ENCODE measurements at regions not wholly inside any gene's neighbourhood (a gene's known extent, or its start where the extent isn't known, plus 50 kb on each side); places are given as distances from the start of the nearest gene placed in this dataset.

GRCh38 chr1:67532452-67533216 lies 102.4 kb upstream of the SERBP1 start:
- Histone ChIP-seq H3K4me2 (ENCODE audit: low read length) (no peak overlapping the region), H3F3A (ENCODE audit: insufficient read depth, low read length, poor library complexity, severe bottlenecking) (no peaks in the 10 kb centered on the region), H3K36me3 (ENCODE audit: insufficient read depth, low read length) (no peaks in the 10 kb centered on the region), H3K9me2 (ENCODE audit: insufficient read depth, low read length) (no peaks in the 10 kb centered on the region), H2AFZ (ENCODE audit: low read depth, low read length) (no peak overlapping the region), H3K79me2 (replicated peaks; ENCODE audit: insufficient read depth, low read length) (no peaks in the 10 kb centered on the region), H3K9me3 (ENCODE audit: low read length) (no peaks in the 10 kb centered on the region), H3K4me3 (ENCODE audit: low read length) (no peak overlapping the region), H4K20me1 (ENCODE audit: insufficient read depth) (no peaks in the 10 kb centered on the region), H3K27ac (ENCODE audit: low read length) (no peak overlapping the region), H3K27me3 (ENCODE audit: insufficient read depth, low read depth, low read length) (no peaks in the 10 kb centered on the region), H3K9ac (ENCODE audit: low read length) (no peak overlapping the region)
- TF ChIP-seq CTCF (IDR thresholded peaks at IDR 0.05; ENCODE audit: poor library complexity, severe bottlenecking) (peak; percentile 84), SMC3 (conservative IDR thresholded peaks at IDR 0.05; ENCODE audit: poor library complexity) (peak; percentile 93), MXI1 (conservative IDR thresholded peaks at IDR 0.05; ENCODE audit: poor library complexity, severe bottlenecking) (no peak), RAD21 (conservative IDR thresholded peaks at IDR 0.05) (peak; percentile 85)

GRCh38 chr1:67534627-67535065 lies 104.4 kb upstream of the SERBP1 start:
- H3K9ac ChIP-seq (ENCODE audit: low read length) = no peak overlapping the region
- TF ChIP-seq REST (IDR thresholded peaks at IDR 0.05; ENCODE audit: borderline replicate concordance) (no peak), EP300 (conservative IDR thresholded peaks at IDR 0.05; ENCODE audit: poor library complexity, severe bottlenecking) (no peak), TAF1 (IDR thresholded peaks at IDR 0.05; ENCODE audit: low read depth) (no peak), EZH2 (IDR thresholded peaks at IDR 0.05; ENCODE audit: borderline replicate concordance, insufficient read depth, low read length, poor library complexity, severe bottlenecking) (no peak), CTCF (IDR thresholded peaks at IDR 0.05; ENCODE audit: poor library complexity, severe bottlenecking) (no peak), POLR2AphosphoS5 (IDR thresholded peaks at IDR 0.05) (no peak), SMC3 (conservative IDR thresholded peaks at IDR 0.05; ENCODE audit: poor library complexity) (no peak), RAD21 (conservative IDR thresholded peaks at IDR 0.05) (no peak), MXI1 (conservative IDR thresholded peaks at IDR 0.05; ENCODE audit: poor library complexity, severe bottlenecking) (no peak)
- no peak overlapping the region for H3K4me3 ChIP-seq (ENCODE audit: low read length)
- H3K9me3 ChIP-seq (ENCODE audit: low read length) = no peaks in the 10 kb centered on the region
- H3K36me3 ChIP-seq (ENCODE audit: insufficient read depth, low read length) = no peaks in the 10 kb centered on the region
- H3K9me2 ChIP-seq (ENCODE audit: insufficient read depth, low read length) = no peaks in the 10 kb centered on the region
- no peaks in the 10 kb centered on the region for H3K27me3 ChIP-seq (ENCODE audit: insufficient read depth, low read depth, low read length)
- no peaks in the 10 kb centered on the region for H4K20me1 ChIP-seq (ENCODE audit: insufficient read depth)
- no peak overlapping the region for H3K27ac ChIP-seq (ENCODE audit: low read length)
- no peak overlapping the region for H3K4me2 ChIP-seq (ENCODE audit: low read length)
- no peaks in the 10 kb centered on the region for H3F3A ChIP-seq (ENCODE audit: insufficient read depth, low read length, poor library complexity, severe bottlenecking)
- no peaks in the 10 kb centered on the region for H3K79me2 ChIP-seq (replicated peaks; ENCODE audit: insufficient read depth, low read length)
- no peak overlapping the region for H2AFZ ChIP-seq (ENCODE audit: low read depth, low read length)

All from neural cell (in vitro differentiated cells).